ENCODE measurements at regions not wholly inside any gene's neighbourhood (a gene's known extent, or its start where the extent isn't known, plus 50 kb on each side); places are given as distances from the start of the nearest gene placed in this dataset.
"Not testable (repeated sequence)": the region's sequence is repeated elsewhere in the genome, so short reads cannot be mapped to it uniquely, and the experiment has no call there.

- ATAC-seq (ENCODE audit: low FRiP score) = no peak
- no peak for TF ChIP-seq CTCF (IDR thresholded peaks at IDR 0.05)
- no peak for DNase-seq (ENCODE audit: low spot score)
Observed at GRCh38 chr15:89003865-89004725, 84.2 kb upstream of the ABHD2 start.

GRCh38 chr15:89004726-89005030 is 83.6 kb upstream of the ABHD2 start:
- no peak for ATAC-seq (ENCODE audit: low FRiP score)
- no peak for DNase-seq (ENCODE audit: low spot score)
- TF ChIP-seq CTCF (IDR thresholded peaks at IDR 0.05) = no peak

GRCh38 chr15:89007527-89007926 is 80.7 kb upstream of the ABHD2 start:
- DNase-seq (ENCODE audit: low spot score); ATAC-seq (ENCODE audit: low FRiP score): not testable (repeated sequence)

- TF ChIP-seq CTCF (IDR thresholded peaks at IDR 0.05) = no peak
- no peak for DNase-seq (ENCODE audit: low spot score)
- no peak for ATAC-seq (ENCODE audit: low FRiP score)
Observed at GRCh38 chr15:89007989-89008388, 80.3 kb upstream of the ABHD2 start.

- ATAC-seq (ENCODE audit: low FRiP score) (no peak), DNase-seq (ENCODE audit: low spot score) (no peak)
- no peak for TF ChIP-seq CTCF (IDR thresholded peaks at IDR 0.05)
Observed at GRCh38 chr15:89009080-89009479, 79.2 kb upstream of the ABHD2 start.

- no peak for TF ChIP-seq CTCF (IDR thresholded peaks at IDR 0.05)
- ATAC-seq (ENCODE audit: low FRiP score) (no peak), DNase-seq (ENCODE audit: low spot score) (no peak)
Observed at GRCh38 chr15:89015412-89016097, 72.7 kb upstream of the ABHD2 start.

- TF ChIP-seq CTCF (IDR thresholded peaks at IDR 0.05) = no peak
- DNase-seq (ENCODE audit: low spot score) (no peak), ATAC-seq (ENCODE audit: low FRiP score) (no peak)
Observed at GRCh38 chr15:89016549-89017041, 71.7 kb upstream of the ABHD2 start.
